Endothelial cell of umbilical vein (primary cell): ENCODE measurements at regions not wholly inside any gene's neighbourhood (a gene's known extent, or its start where the extent isn't known, plus 50 kb on each side); places are given as distances from the start of the nearest gene placed in this dataset.
"Not testable (repeated sequence)": the region's sequence is repeated elsewhere in the genome, so short reads cannot be mapped to it uniquely, and the experiment has no call there.

Experiments used
- BruUV-seq: library from RNA; stranded (reverse); fragments of 400-500 nt; replicated peaks from 2 replicates; lab custom pipeline; 2021; lab: Mats Ljungman, UMichigan
- CTCF ChIA-PET: fragments of 300-600, 350-600 bp; sonication (Branson Sonifier 250); formaldehyde crosslinking; loops from one replicate; lab custom pipeline; 2021; ENCODE audit warnings: antibody characterized with exemption, inconsistent platforms; lab: Charles Lee
- POLR2A ChIA-PET: fragments of 300-600, 350-600 bp; sonication (Branson Sonifier 250); formaldehyde crosslinking; loops from one replicate; lab custom pipeline; 2021; ENCODE audit warnings: antibody characterized with exemption, inconsistent platforms; lab: Charles Lee
- DNase-seq: peaks from one replicate; pipeline ENCODE4 v3.0.0-alpha.2; 2011; ENCODE audit warnings: low read depth, low spot score
- FAIRE-seq: peaks from 2 replicates; lab custom pipeline; 2011; peaks lifted over from hg19 to GRCh38; lab: Jason Lieb, UNC
- H2AFZ ChIP-seq: 2 replicates; pipeline ENCODE4 v1.6.0; 2012; ENCODE audit warnings: low read depth, low read length, control low read depth, inconsistent platforms
- H3K27ac ChIP-seq: 2 replicates; pipeline ENCODE4 v1.5.1; 2011; ENCODE audit warnings: low read depth, mild to moderate bottlenecking, control low read depth, low read length, moderate library complexity; ENCODE audit not compliant: insufficient read depth
- H3K27me3 ChIP-seq, 2 experiments: 2 replicates each; pipeline versions ENCODE4 v1.6.0 to v1.6.1; 2011; ENCODE audit warnings: low read length in 2 of 2, mixed read lengths in 1 of 2; ENCODE audit not compliant: control insufficient read depth in 2 of 2, insufficient read depth in 2 of 2
- H3K36me3 ChIP-seq, 2 experiments: 2 replicates in 1 of 2; 3 replicates in 1 of 2; pipeline ENCODE4 v1.5.1; 2011; ENCODE audit warnings: low read length in 2 of 2, mild to moderate bottlenecking in 1 of 2, moderate library complexity in 1 of 2; ENCODE audit not compliant: control insufficient read depth in 2 of 2, insufficient read depth in 2 of 2; ENCODE audit errors: extremely low read depth in 1 of 2
- H3K4me1 ChIP-seq: 3 replicates; pipeline ENCODE4 v1.5.1; 2011; ENCODE audit warnings: mild to moderate bottlenecking, low read length; ENCODE audit not compliant: control insufficient read depth, insufficient read depth; ENCODE audit errors: extremely low read depth
- H3K4me2 ChIP-seq: 2 replicates; pipeline ENCODE4 v1.6.1; 2011; ENCODE audit warnings: low read length, control low read depth, mixed read lengths; ENCODE audit not compliant: insufficient read depth
- H3K4me3 ChIP-seq, 3 experiments: fragments of 200-600 bp in 1 of 3; sonication (generic), shearing (Covaris generic) in 1 of 3; replicated peaks in 1 of 3; 2 replicates each; pipeline ENCODE4 v1.5.1; 2011 to 2016; ENCODE audit warnings: control low read depth in 3 of 3, low read length in 3 of 3, mild to moderate bottlenecking in 2 of 3, inconsistent platforms in 1 of 3, low read depth in 1 of 3, moderate library complexity in 1 of 3; ENCODE audit not compliant: insufficient read depth in 1 of 3
- H3K79me2 ChIP-seq: 2 replicates; pipeline ENCODE4 v1.6.0; 2012; ENCODE audit warnings: low read length, inconsistent platforms; ENCODE audit not compliant: control insufficient read depth, insufficient read depth
- H3K9ac ChIP-seq: replicated peaks from 2 replicates; pipeline ENCODE3; 2011; ENCODE audit warnings: low read length, control low read depth; ENCODE audit not compliant: insufficient read depth; ENCODE audit errors: extremely low read depth
- H3K9me1 ChIP-seq: replicated peaks from 3 replicates; pipeline ENCODE4 v1.6.0; 2011; ENCODE audit warnings: mild to moderate bottlenecking, low read length; ENCODE audit not compliant: control insufficient read depth, insufficient read depth; ENCODE audit errors: extremely low read depth
- H3K9me3 ChIP-seq: replicated peaks from 2 replicates; pipeline ENCODE4 v1.5.1; 2012; ENCODE audit warnings: low read length, inconsistent platforms; ENCODE audit not compliant: control insufficient read depth, insufficient read depth
- H4K20me1 ChIP-seq: replicated peaks from 2 replicates; pipeline ENCODE3; 2011; ENCODE audit warnings: mild to moderate bottlenecking, low read length; ENCODE audit not compliant: control insufficient read depth, insufficient read depth; ENCODE audit errors: extremely low read depth
- EZH2 ChIP-seq: IDR thresholded peaks from 2 replicates; pipeline ENCODE4 v1.6.1; 2012; ENCODE audit warnings: borderline replicate concordance, low read depth, mild to moderate bottlenecking, moderate library complexity, low read length, inconsistent platforms; ENCODE audit not compliant: severe bottlenecking
- FOS ChIP-seq: IDR thresholded peaks from 2 replicates; pipeline ENCODE4 v1.6.1; 2011; ENCODE audit warnings: mild to moderate bottlenecking, low read length, moderate library complexity, borderline replicate concordance; ENCODE audit not compliant: insufficient read depth
- GATA2 ChIP-seq: IDR thresholded peaks from 2 replicates; pipeline ENCODE4 v1.7.0; 2011; ENCODE audit warnings: low read depth, mild to moderate bottlenecking, moderate library complexity, mixed read lengths, low read length; ENCODE audit not compliant: insufficient read length, insufficient read depth
- JUN ChIP-seq: IDR thresholded peaks from 2 replicates; pipeline ENCODE4 v1.6.1; 2011; ENCODE audit warnings: borderline replicate concordance, low read depth; ENCODE audit not compliant: insufficient read length, insufficient read depth
- MYC ChIP-seq: IDR thresholded peaks from one replicate; pipeline ENCODE4 v1.6.1; 2011; ENCODE audit warnings: mild to moderate bottlenecking, low read depth, low read length
- POLR2A ChIP-seq: IDR thresholded peaks from 2 replicates; pipeline ENCODE4 v1.6.1; 2012; ENCODE audit warnings: low read depth, mild to moderate bottlenecking, control low read depth, low read length
- POLR2AphosphoS5 ChIP-seq: IDR thresholded peaks from 2 replicates; pipeline ENCODE4 v1.6.1; 2012; ENCODE audit warnings: low read depth, mild to moderate bottlenecking, control low read depth, low read length, moderate library complexity; ENCODE audit not compliant: insufficient read depth
- dilution Hi-C: fragments of 300-500 bp; cut with MboI; formaldehyde crosslinking; loops from one replicate; pipeline ENCODE4 v1.15.0; 2019; ENCODE audit warnings: low sequenced_read_pairs; ENCODE audit not compliant: extremely low pct_ligation_motif_present
- intact Hi-C: fragments of 100-400 bp; cut with micrococcal nuclease; formaldehyde crosslinking; loops from one replicate; pipeline ENCODE4 v1.10.0; 2022
- TF ChIP-seq, protein P1 (sequence below), 2 donors: IDR thresholded peaks; 1 replicate in 1 of 2; 2 replicates in 1 of 2; pipeline ENCODE4 v1.5.1; 2011; ENCODE audit warnings: low read length in 2 of 2, mild to moderate bottlenecking in 2 of 2, moderate library complexity in 2 of 2, control low read depth in 1 of 2, inconsistent platforms in 1 of 2, low read depth in 1 of 2; ENCODE audit not compliant: insufficient read depth in 1 of 2; ENCODE audit errors: extremely low read depth in 1 of 2
- TF ChIP-seq, protein P2 (sequence below): IDR thresholded peaks from 2 replicates; pipeline ENCODE4 v1.6.1; 2011; ENCODE audit not compliant: insufficient read depth, insufficient read length

GRCh38 chr14:30471980-30472379 lies 87.0 kb upstream of the G2E3 start:
- no peaks in the 10 kb centered on the region for H3K4me1 ChIP-seq
- H2AFZ ChIP-seq = no peak overlapping the region
- H3K27ac ChIP-seq = no peak overlapping the region
- no TSS peak for BruUV-seq
- dilution Hi-C loops (no loop called here), intact Hi-C loops (loop anchor here (5.0 kb wide), 1 partner anchor 50 kb away; no protein-coding TSS in a partner anchor)
- H3K9me1 ChIP-seq = no peaks in the 10 kb centered on the region
- FAIRE-seq (no peak), DNase-seq (no peak)
- ChIA-PET CTCF (no interaction called here), POLR2A (no interaction called here)
- no peaks in the 10 kb centered on the region for H3K9me3 ChIP-seq
- H3K36me3 ChIP-seq = no peaks in the 10 kb centered on the region
- no peaks in the 10 kb centered on the region for H4K20me1 ChIP-seq
- no peaks in the 10 kb centered on the region for H3K79me2 ChIP-seq
- H3K4me3 ChIP-seq = no peak overlapping the region
- no peak overlapping the region for H3K4me2 ChIP-seq
- no peaks in the 10 kb centered on the region for H3K27me3 ChIP-seq
- no peak overlapping the region for H3K9ac ChIP-seq
- no peak for TF ChIP-seq POLR2AphosphoS5
- TF ChIP-seq GATA2 = no peak
- no peak for TF ChIP-seq EZH2
- no peak for TF ChIP-seq JUN
- TF ChIP-seq FOS = no peak
- TF ChIP-seq, protein P1, sequence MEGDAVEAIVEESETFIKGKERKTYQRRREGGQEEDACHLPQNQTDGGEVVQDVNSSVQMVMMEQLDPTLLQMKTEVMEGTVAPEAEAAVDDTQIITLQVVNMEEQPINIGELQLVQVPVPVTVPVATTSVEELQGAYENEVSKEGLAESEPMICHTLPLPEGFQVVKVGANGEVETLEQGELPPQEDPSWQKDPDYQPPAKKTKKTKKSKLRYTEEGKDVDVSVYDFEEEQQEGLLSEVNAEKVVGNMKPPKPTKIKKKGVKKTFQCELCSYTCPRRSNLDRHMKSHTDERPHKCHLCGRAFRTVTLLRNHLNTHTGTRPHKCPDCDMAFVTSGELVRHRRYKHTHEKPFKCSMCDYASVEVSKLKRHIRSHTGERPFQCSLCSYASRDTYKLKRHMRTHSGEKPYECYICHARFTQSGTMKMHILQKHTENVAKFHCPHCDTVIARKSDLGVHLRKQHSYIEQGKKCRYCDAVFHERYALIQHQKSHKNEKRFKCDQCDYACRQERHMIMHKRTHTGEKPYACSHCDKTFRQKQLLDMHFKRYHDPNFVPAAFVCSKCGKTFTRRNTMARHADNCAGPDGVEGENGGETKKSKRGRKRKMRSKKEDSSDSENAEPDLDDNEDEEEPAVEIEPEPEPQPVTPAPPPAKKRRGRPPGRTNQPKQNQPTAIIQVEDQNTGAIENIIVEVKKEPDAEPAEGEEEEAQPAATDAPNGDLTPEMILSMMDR (IDR thresholded peaks at IDR 0.05; ENCODE audit: extremely low read depth in 1 of 2, insufficient read depth in 1 of 2, low read depth in 1 of 2, low read length in 2 of 2) = no peak
- TF ChIP-seq, protein P2, sequence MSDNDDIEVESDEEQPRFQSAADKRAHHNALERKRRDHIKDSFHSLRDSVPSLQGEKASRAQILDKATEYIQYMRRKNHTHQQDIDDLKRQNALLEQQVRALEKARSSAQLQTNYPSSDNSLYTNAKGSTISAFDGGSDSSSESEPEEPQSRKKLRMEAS = no peak
- no peak for TF ChIP-seq POLR2A
- no peak for TF ChIP-seq MYC

GRCh38 chr14:30473846-30474696 lies 84.9 kb upstream of the G2E3 start:
- H3K9me1 ChIP-seq, H3K4me2 ChIP-seq, H3K79me2 ChIP-seq, FAIRE-seq, POLR2A ChIA-PET, H3K36me3 ChIP-seq, H3K4me3 ChIP-seq, H3K4me1 ChIP-seq, H2AFZ ChIP-seq, H4K20me1 ChIP-seq, H3K27ac ChIP-seq, H3K9ac ChIP-seq, CTCF ChIA-PET, BruUV-seq, H3K9me3 ChIP-seq, DNase-seq, dilution Hi-C loops, H3K27me3 ChIP-seq: not testable (repeated sequence)
- intact Hi-C loops = loop anchor here (5.0 kb wide), 1 partner anchor 52 kb away; no protein-coding TSS in a partner anchor
